NCI-H146 (cell line): ENCODE measurements at regions not wholly inside any gene's neighbourhood (a gene's known extent, or its start where the extent isn't known, plus 50 kb on each side); places are given as distances from the start of the nearest gene placed in this dataset.

Experiments
- DNase-seq: peaks from one replicate; lab custom pipeline; 2025; lab: John Stamatoyannopoulos, UW

GRCh38 chr15:77819048-77819850 lies 186.5 kb upstream of the LINGO1 start:
- peak; percentile 64 for DNase-seq

DNA sequence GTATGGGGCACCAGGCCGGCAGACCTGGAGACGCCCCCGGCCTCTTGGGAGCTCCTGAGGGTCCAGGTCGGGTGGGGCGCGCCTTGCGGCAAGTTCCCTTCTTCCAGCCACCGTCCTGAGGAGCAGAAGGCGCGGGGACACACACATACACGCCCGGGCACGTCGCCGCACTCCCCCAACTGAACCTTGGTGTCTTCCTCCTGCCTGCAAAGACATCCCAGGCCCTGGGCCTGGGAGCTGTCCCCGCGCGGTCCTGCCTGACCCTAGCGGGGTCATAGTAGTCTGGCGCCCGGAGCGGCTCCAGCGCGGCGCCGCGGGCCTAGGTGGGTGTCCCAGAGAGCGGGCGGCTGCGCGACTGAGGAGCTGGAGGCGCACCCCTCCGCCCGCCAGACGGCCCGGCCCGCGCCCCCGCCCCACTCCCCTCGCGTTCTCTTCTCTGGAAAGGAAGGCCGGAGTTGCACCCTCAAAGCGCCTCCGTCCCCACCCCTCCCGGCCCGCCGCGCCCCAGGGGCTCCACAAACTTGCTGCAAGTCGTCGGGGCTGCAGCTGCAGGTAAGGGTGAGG lies 185.9 kb upstream of the LINGO1 start:
- no peak for DNase-seq

DNA sequence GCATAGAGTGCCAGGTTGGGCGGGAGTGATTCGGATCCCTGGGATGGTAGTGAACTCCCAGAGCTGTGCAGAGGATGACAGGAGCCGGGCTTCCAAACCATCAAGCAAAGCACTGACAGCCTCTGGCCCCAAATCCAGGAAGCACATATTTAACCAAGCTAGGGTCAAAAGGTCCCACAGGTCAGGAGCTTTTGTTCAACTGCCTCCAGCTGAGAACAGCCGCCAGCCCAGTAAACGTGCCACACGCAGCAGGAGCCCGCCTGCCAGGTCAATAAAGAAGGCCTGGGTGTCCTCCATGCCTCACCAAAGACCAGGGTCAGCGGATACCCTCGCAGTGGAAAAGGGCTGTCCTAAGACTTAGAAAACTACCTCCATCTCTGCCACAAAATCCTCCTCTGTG lies 184.7 kb upstream of the LINGO1 start:
- peak; percentile 32 for DNase-seq

- no peak for DNase-seq
Observed at GRCh38 chr15:77816983-77817382, 184.3 kb upstream of the LINGO1 start.

GRCh38 chr15:77815015-77815414 lies 182.3 kb upstream of the LINGO1 start:
- DNase-seq: no peak

GRCh38 chr15:77812664-77813063 lies 180.0 kb upstream of the LINGO1 start:
- no peak for DNase-seq

- no peak for DNase-seq
Observed at GRCh38 chr15:77811270-77811669, 178.6 kb upstream of the LINGO1 start.

DNA sequence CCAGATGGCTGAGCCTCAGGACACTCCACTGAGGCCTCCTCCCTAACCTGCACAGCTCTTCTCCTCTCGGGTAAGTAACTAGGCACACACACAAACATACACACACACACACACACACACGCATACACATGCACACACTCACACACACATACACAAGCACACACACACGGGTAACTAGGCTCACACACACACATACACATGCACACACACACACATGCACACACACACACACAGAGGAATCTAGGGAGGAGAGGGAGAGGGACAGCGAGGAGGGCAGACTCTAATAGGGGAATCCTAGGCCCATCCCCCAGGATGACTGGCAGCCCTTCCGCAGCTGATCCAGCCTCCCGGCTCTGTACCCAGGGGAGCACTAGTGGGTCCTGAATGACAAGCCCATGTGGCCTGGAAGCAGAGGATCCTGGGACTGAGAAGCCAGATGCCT lies 177.4 kb upstream of the LINGO1 start:
- no peak for DNase-seq

DNA sequence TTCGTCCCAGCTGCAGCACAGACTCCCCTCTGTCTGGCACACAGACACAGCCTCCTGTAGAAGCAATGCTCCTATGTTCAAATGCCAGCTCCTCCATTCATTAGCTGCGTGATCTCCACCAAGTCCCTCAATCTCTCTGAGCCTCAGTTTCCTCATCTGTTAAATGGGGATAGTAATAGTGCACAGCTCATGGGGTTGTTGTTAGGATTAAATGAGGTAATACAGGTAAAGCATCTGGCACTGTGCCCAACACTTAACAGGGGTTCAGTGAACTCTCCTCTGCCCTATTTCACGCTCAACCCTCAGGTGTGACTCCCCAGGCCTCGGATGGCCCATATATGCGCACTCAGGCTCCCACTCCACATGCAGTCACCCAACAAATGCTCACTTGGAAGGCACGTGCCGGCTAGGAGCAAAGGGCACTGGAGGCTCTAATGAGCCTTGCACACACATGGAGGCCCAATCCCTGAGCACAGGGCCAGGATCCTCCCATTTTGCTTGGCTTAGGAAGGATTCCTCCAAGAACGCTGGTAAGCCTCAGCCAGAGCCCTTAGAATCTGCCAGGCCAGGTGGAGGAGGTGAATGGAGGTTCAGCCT lies 176.0 kb upstream of the LINGO1 start:
- DNase-seq: no peak

DNA sequence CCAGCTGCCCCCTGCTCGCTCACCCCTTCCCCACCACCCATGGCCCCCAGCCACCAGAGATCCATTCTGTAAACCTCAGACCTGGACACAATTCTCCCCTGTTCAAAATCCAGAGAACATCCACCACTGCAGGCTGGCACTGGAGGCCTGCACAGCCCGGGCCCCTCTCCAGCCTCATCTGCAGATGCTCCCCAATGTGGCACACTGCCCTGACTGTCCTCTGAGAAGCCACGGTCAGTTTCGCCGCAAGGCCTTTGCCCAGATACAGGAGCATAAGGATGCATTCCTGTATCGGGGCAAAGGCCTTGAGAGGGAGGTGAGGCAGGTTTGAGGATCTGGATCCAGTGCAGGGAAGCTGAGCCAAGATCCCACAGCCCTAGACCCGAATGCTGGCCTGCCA lies 175.4 kb upstream of the LINGO1 start:
- DNase-seq: no peak

- DNase-seq: no peak
Observed at GRCh38 chr15:77807611-77808010, 174.9 kb upstream of the LINGO1 start.

DNA sequence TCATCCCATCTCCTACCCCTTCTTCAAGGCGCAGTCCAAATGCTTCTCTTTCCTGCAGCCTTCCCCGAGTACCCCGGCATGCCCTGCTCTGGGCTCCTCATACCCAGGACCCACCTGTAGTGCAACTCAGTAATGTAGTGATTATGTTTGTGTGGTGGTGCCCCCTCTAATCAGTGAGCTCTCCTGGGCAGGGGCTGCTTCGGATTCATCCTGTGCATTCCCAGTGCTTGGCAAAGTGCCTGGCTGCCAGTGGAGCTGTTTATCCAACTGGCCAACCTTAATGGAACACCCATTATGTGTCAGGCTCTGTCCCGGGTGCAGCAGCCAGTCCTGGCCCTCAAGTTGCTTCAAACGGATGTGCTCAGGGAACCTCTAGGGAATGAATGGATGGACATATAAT lies 174.4 kb upstream of the LINGO1 start:
- no peak for DNase-seq

GRCh38 chr15:77804210-77804609 lies 171.5 kb upstream of the LINGO1 start:
- DNase-seq: no peak

DNA sequence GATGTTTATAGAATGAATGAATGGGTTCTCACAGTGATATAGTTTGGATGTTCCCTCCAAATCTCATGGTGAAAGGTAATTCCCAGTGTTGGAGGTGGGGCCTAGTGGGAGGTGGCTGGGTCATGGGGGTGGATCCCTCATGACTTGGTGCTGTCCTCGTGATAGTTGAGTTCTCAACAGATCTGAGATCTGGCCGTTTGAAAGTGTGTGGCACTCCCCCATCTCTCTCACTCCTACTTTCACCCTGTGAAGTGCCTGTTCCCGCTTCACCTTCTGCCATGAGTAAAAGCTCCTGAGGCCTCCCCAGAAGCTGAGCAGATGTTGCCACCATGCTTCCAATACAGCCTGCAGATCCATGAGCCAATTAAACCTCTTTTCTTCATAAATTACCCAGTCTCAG lies 170.8 kb upstream of the LINGO1 start:
- DNase-seq: no peak

DNA sequence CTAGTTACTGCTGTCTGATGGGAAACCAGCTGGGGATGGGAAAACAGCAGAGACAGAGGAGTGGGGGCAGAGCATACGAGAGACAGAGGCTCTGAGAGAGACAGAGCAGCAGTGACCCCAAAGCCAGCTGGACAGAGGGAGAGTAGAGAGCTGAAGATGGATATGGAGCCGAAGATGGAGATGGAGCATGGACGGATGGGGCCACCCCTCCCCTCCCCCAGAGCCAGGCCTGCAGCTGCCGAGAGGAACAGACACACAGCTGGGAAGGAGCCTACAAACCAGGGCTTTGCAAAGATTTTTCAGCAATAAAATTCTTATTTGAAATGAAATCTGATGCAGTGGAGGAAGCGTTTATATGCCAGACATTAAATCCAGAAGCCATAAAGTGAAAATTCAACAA lies 167.6 kb upstream of the LINGO1 start:
- DNase-seq: no peak

GRCh38 chr15:77798847-77799246 lies 166.1 kb upstream of the LINGO1 start:
- no peak for DNase-seq

GRCh38 chr15:77798151-77798835 lies 165.6 kb upstream of the LINGO1 start:
- DNase-seq: no peak

DNA sequence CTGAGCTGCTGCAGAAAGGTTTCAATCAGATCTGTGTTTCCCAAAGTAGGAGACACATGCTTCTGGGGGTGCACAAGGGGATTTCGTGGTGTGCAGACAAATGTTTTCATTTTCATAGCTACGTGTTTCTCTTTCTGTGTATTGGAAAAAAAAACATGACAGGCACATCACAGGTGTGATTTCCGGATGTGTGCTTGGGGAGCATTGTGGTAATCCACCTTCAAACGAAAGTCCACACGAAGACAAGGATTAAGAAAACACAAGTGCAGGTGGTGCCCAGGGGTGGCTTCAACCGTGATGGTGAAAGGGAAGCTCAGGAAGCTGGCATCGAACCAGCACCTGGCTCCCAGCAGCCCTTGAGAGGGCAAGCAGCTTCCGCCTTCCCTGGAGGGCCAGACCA lies 164.6 kb upstream of the LINGO1 start:
- DNase-seq: no peak

- DNase-seq: no peak
Observed at GRCh38 chr15:77796046-77796729, 163.5 kb upstream of the LINGO1 start.

GRCh38 chr15:77795446-77795845 lies 162.7 kb upstream of the LINGO1 start:
- DNase-seq: no peak

- DNase-seq: no peak
Observed at GRCh38 chr15:77791941-77792340, 159.2 kb upstream of the LINGO1 start.

DNA sequence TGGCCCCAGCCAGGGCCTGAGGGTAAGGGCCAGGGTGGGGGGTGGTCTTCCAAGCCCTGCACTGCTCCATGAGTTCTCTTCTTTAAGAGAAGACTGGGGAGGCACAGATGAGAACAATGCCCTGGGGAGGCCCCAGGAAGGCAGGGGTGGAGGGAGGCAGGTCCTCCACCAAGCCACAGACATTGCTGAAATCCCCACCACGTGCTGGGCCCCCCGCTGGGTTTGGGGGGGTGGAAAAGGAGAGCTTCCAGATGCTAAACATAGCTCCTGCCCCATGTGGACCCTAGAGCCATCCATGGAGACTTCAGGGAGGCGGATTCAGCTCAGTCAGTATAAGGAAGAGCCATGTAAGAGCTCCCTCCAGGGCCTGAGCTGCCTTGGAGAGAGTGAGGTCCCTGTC lies 157.8 kb upstream of the LINGO1 start:
- no peak for DNase-seq
